GM12878 (cell line): ENCODE measurements at regions not wholly inside any gene's neighbourhood (a gene's known extent, or its start where the extent isn't known, plus 50 kb on each side); places are given as distances from the start of the nearest gene placed in this dataset.

Source experiments
- ATAC-seq: fragments of 200-7000 bp; cut with Tn5 transposase; 3 replicates; pipeline ENCODE4 v1.9.1; 2020; ENCODE audit warnings: mild to moderate bottlenecking, moderate library complexity
- BruUV-seq: library from RNA; stranded (reverse); fragments of 400-500 nt; replicated peaks from 2 replicates; lab custom pipeline; 2021; lab: Mats Ljungman, UMichigan
- CTCF ChIA-PET: fragments of 300-600 bp; sonication (Branson Sonifier 250); formaldehyde crosslinking; extraction: SDS; loops from one replicate; lab custom pipeline; 2021; ENCODE audit warnings: inconsistent platforms; lab: Yijun Ruan, JAX
- POLR2A ChIA-PET: fragments of 350-600 bp; formaldehyde crosslinking; extraction: SDS; loops from one replicate; lab custom pipeline; 2021; ENCODE audit warnings: inconsistent platforms; lab: Charles Lee
- RAD21 ChIA-PET: fragments of 300-600 bp; sonication (Branson Sonifier 250); formaldehyde crosslinking; loops from one replicate; lab custom pipeline; 2023; ENCODE audit warnings: antibody characterized with exemption; ENCODE audit not compliant: unreplicated experiment; lab: Charles Lee
- SMC1A ChIA-PET: fragments of 300-600 bp; sonication (Branson Sonifier 250); formaldehyde crosslinking; loops from one replicate; lab custom pipeline; 2023; ENCODE audit not compliant: unreplicated experiment, uncharacterized antibody; lab: Charles Lee
- DNase-seq: peaks from one replicate; pipeline ENCODE4 v3.0.0-alpha.2; 2011; ENCODE audit warnings: low read depth, low spot score
- FAIRE-seq: peaks from 3 replicates; lab custom pipeline; 2011; peaks lifted over from hg19 to GRCh38; lab: Jason Lieb, UNC
- H2AFZ ChIP-seq: 2 replicates; pipeline ENCODE4 v1.6.0; 2011; ENCODE audit warnings: low read depth, low read length, control low read depth; ENCODE audit not compliant: control insufficient read depth
- H3K27ac ChIP-seq: 2 replicates; pipeline ENCODE4 v1.5.1; 2011; ENCODE audit warnings: control low read depth; ENCODE audit not compliant: control insufficient read depth, insufficient read depth
- H3K27me3 ChIP-seq, 2 experiments: replicated peaks in 1 of 2; 2 replicates each; pipeline versions ENCODE4 v1.6.0 to v1.6.1; 2011; ENCODE audit warnings: low read length in 1 of 2; ENCODE audit not compliant: control insufficient read depth in 2 of 2, insufficient read depth in 2 of 2
- H3K36me3 ChIP-seq, 2 experiments: 2 replicates each; pipeline ENCODE4 v1.5.1; 2011; ENCODE audit warnings: low read length in 1 of 2; ENCODE audit not compliant: control insufficient read depth in 2 of 2, insufficient read depth in 2 of 2
- H3K4me1 ChIP-seq: 2 replicates; pipeline ENCODE4 v1.6.1; 2011; ENCODE audit warnings: mild to moderate bottlenecking, low read length, moderate library complexity, mixed read lengths; ENCODE audit not compliant: control insufficient read depth, insufficient read depth
- H3K4me2 ChIP-seq: 2 replicates; pipeline ENCODE4 v1.6.0; 2011; ENCODE audit warnings: control low read depth; ENCODE audit not compliant: control insufficient read depth, insufficient read depth
- H3K4me3 ChIP-seq: fragments of 200-600 bp; sonication (generic); 2 replicates; pipeline ENCODE4 v1.5.1; 2016
- H3K79me2 ChIP-seq: 2 replicates; pipeline ENCODE4 v1.6.0; 2011; ENCODE audit warnings: low read length; ENCODE audit not compliant: control insufficient read depth, insufficient read depth
- H3K9ac ChIP-seq: 2 replicates; pipeline ENCODE4 v1.8.0; 2011; ENCODE audit warnings: low read length, control low read depth, mixed read lengths; ENCODE audit not compliant: control insufficient read depth, insufficient read depth
- H3K9me3 ChIP-seq: replicated peaks from 3 replicates; pipeline ENCODE4 v1.5.1; 2011; ENCODE audit warnings: mild to moderate bottlenecking, low read length; ENCODE audit not compliant: control insufficient read depth, insufficient read depth
- H4K20me1 ChIP-seq: 2 replicates; pipeline ENCODE4 v1.6.0; 2011; ENCODE audit not compliant: control insufficient read depth, insufficient read depth
- CEBPZ ChIP-seq: fragments of 150-350 bp; IDR thresholded peaks from 2 replicates; pipeline ENCODE4 v1.6.1; 2016; ENCODE audit warnings: low read depth, low read length
- CREB1 ChIP-seq: IDR thresholded peaks from 2 replicates; pipeline ENCODE4 v1.6.1; 2012; ENCODE audit warnings: low read depth, mild to moderate bottlenecking, inconsistent platforms
- IRF3 ChIP-seq: fragments of 450-650 bp; IDR thresholded peaks from 2 replicates; pipeline ENCODE4 v1.6.1; 2014; ENCODE audit warnings: mild to moderate bottlenecking
- ZNF592 ChIP-seq: fragments of 450-650 bp; IDR thresholded peaks from 2 replicates; pipeline ENCODE4 v1.6.1; 2017; ENCODE audit warnings: mild to moderate bottlenecking, moderate library complexity
- ZZZ3 ChIP-seq: IDR thresholded peaks from 2 replicates; pipeline ENCODE4 v1.6.1; 2011; ENCODE audit warnings: low read depth; ENCODE audit not compliant: control insufficient read depth, insufficient read length
- WGBS: methylation state at CpG from one replicate; pipeline ENCODE4 v1.1.6; 2016; ENCODE audit warnings: low lambda C conversion rate; ENCODE audit not compliant: insufficient replicate concordance, insufficient coverage; ENCODE audit errors: missing lambda C conversion rate; 5-methylcytosine and 5-hydroxymethylcytosine counted together
- in situ Hi-C: fragments of 300-500 bp; cut with MboI; formaldehyde crosslinking; loops from 9 replicates; pipeline ENCODE4 v1.14.3; 2018; ENCODE audit warnings: mixed read lengths
- intact Hi-C: fragments of 100-400 bp; cut with micrococcal nuclease; formaldehyde crosslinking; loops from one replicate; pipeline ENCODE4 v1.14.2; 2022; ENCODE audit not compliant: unreplicated experiment

GRCh38 chr15:97410897-97411575 lies 549.5 kb upstream of the ARRDC4 start:
- in situ Hi-C loops: no loop called here
- SMC1A ChIA-PET: no interaction called here
- intact Hi-C loops: no loop called here
- FAIRE-seq (no peak), DNase-seq (no peak), ATAC-seq (no peak)
- no TSS peak for BruUV-seq
- H3K4me1 ChIP-seq: no peaks in the 10 kb centered on the region
- POLR2A ChIA-PET: no interaction called here
- RAD21 ChIA-PET: no interaction called here
- no peaks in the 10 kb centered on the region for H3K9me3 ChIP-seq
- no peak overlapping the region for H3K4me3 ChIP-seq
- no peaks in the 10 kb centered on the region for H3K27me3 ChIP-seq
- H3K9ac ChIP-seq: no peak overlapping the region
- no peaks in the 10 kb centered on the region for H3K36me3 ChIP-seq
- 9% methylated on average over 5 of the region's 5 CpGs for WGBS
- no peaks in the 10 kb centered on the region for H3K79me2 ChIP-seq
- no peak overlapping the region for H3K27ac ChIP-seq
- CTCF ChIA-PET: no interaction called here
- no peak overlapping the region for H2AFZ ChIP-seq
- no peaks in the 10 kb centered on the region for H4K20me1 ChIP-seq
- no peak overlapping the region for H3K4me2 ChIP-seq
- no peak for TF ChIP-seq CEBPZ

GRCh38 chr15:97420130-97420529 lies 540.4 kb upstream of the ARRDC4 start:
- Histone ChIP-seq H3K9ac (no peak overlapping the region), H3K27me3 (no peaks in the 10 kb centered on the region), H3K4me2 (no peak overlapping the region), H2AFZ (no peak overlapping the region), H3K4me3 (no peak overlapping the region), H3K79me2 (no peaks in the 10 kb centered on the region), H3K9me3 (no peaks in the 10 kb centered on the region), H4K20me1 (no peaks in the 10 kb centered on the region), H3K36me3 (no peaks in the 10 kb centered on the region), H3K27ac (no peak overlapping the region), H3K4me1 (no peaks in the 10 kb centered on the region)
- DNase-seq (no peak), ATAC-seq (no peak), FAIRE-seq (no peak)
- 11% methylated on average over 1 of the region's 1 CpG for WGBS
- in situ Hi-C loops: no loop called here
- ChIA-PET RAD21 (no interaction called here), SMC1A (no interaction called here), CTCF (no interaction called here), POLR2A (no interaction called here)
- intact Hi-C loops: no loop called here
- no TSS peak for BruUV-seq
- TF ChIP-seq IRF3: no peak
- TF ChIP-seq ZZZ3: no peak
- no peak for TF ChIP-seq CREB1
- no peak for TF ChIP-seq ZNF592
